Peyer's patch (tissue), 4 donors: ENCODE measurements at regions not wholly inside any gene's neighbourhood (a gene's known extent, or its start where the extent isn't known, plus 50 kb on each side); places are given as distances from the start of the nearest gene placed in this dataset.

Experiments
- DNase-seq, 3 donors: peaks; one replicate each; pipeline ENCODE4 v3.0.0-alpha.2; 2017 to 2019
- H3K27ac ChIP-seq, 4 donors: fragments of 200-600 bp; sonication (generic); one replicate each; pipeline ENCODE4 v1.5.1; 2016 to 2019
- H3K27me3 ChIP-seq, 2 donors: fragments of 200-600 bp; sonication (generic); one replicate each; pipeline ENCODE4 v1.5.1; 2019
- H3K36me3 ChIP-seq, 3 donors: fragments of 200-600 bp; sonication (generic); one replicate each; pipeline ENCODE4 v1.5.1; 2016 to 2019
- H3K4me1 ChIP-seq, 4 donors: fragments of 200-600 bp; sonication (generic); one replicate each; pipeline ENCODE4 v1.5.1; 2016 to 2019
- H3K4me3 ChIP-seq, 4 donors: fragments of 200-600 bp; sonication (generic); 1 replicate in 3 of 4; 2 replicates in 1 of 4; pipeline ENCODE4 v1.5.1; 2016 to 2019; ENCODE audit warnings: mild to moderate bottlenecking in 1 of 4
- H3K9me3 ChIP-seq, 4 donors: fragments of 200-600 bp; sonication (generic); one replicate each; pipeline ENCODE4 v1.5.1; 2016 to 2019; ENCODE audit warnings: mild to moderate bottlenecking in 1 of 4
- CTCF ChIP-seq, 6 experiments: fragments of 450-650 bp in 4 of 6; fragments of 200-600 bp in 2 of 6; sonication (generic) in 1 of 6; IDR thresholded peaks; one replicate each; pipeline ENCODE4 v1.5.1; 2017 to 2019; ENCODE audit warnings: antibody characterized with exemption in 6 of 6, mild to moderate bottlenecking in 3 of 6, moderate library complexity in 1 of 6
- POLR2A ChIP-seq, 2 donors: fragments of 450-650 bp; IDR thresholded peaks; one replicate each; pipeline ENCODE4 v1.5.1; 2017; ENCODE audit warnings: antibody characterized with exemption in 2 of 2, mild to moderate bottlenecking in 2 of 2, moderate library complexity in 2 of 2

DNA sequence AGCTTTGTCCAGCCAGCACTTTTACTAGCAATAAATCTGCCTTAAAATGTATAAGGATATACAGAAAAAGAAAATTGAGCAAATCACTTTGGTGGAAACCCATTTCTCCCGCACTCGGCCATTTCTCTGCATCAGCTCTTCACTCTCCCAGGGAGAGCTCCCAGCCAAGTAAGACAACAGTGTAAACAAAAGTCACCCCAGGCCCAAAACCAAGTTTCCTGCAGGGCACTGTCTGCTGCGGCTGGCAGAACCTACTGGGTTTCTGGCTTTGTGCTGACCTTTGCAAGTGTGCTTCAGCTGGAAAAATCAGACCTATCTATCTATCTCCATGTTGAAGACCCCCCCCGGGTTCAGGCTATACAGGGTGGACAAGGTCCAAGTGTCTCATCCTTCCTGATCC, 476.7 kb upstream of the CAMK1G start:
- Histone ChIP-seq H3K27me3 (no peaks in the 10 kb centered on the region), H3K4me3 (no peak overlapping the region), H3K9me3 (no peaks in the 10 kb centered on the region), H3K36me3 (no peaks in the 10 kb centered on the region), H3K27ac (no peak overlapping the region), H3K4me1 (peaks cover 0 to 19% (median 0%) of the 10 kb centered on the region in 4 donors)
- no peak for DNase-seq
- TF ChIP-seq POLR2A (IDR thresholded peaks at IDR 0.05) (no peak), CTCF (IDR thresholded peaks at IDR 0.05) (no peak)

DNA sequence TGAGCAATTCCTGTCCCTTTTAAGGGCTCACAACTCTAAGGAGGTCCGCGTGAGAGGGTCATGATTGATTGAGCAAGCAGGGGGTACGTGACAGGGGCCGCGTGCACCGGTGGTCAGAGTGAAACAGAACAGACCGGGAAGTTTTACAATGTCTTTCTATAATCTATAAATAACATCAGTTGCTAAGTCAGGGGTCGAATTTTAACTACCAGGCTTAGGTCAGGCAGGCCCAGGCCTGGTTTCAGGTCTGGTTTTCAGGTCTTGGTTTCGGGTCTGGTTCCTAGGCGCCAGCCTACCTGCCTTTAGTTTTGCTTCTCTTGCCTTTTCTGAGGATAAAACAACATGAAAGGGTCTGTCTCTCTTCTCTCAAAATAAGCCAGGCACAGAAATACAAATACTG, 476.0 kb upstream of the CAMK1G start:
- Histone ChIP-seq H3K9me3 (no peaks in the 10 kb centered on the region), H3K36me3 (no peaks in the 10 kb centered on the region), H3K27me3 (no peaks in the 10 kb centered on the region), H3K4me1 (peaks cover 0 to 19% (median 0%) of the 10 kb centered on the region in 4 donors), H3K4me3 (no peak overlapping the region), H3K27ac (no peak overlapping the region)
- no peak for TF ChIP-seq CTCF (IDR thresholded peaks at IDR 0.05)
- TF ChIP-seq POLR2A (IDR thresholded peaks at IDR 0.05): no peak
- DNase-seq: no peak

- DNase-seq: no peak
- Histone ChIP-seq H3K4me3 (no peak overlapping the region), H3K4me1 (peaks cover 0 to 19% (median 0%) of the 10 kb centered on the region in 4 donors), H3K9me3 (no peaks in the 10 kb centered on the region), H3K36me3 (no peaks in the 10 kb centered on the region), H3K27me3 (no peaks in the 10 kb centered on the region), H3K27ac (no peak overlapping the region)
- TF ChIP-seq CTCF (IDR thresholded peaks at IDR 0.05) (no peak), POLR2A (IDR thresholded peaks at IDR 0.05) (no peak)
Measured at GRCh38 chr1:209109001-209109785, 474.3 kb upstream of the CAMK1G start.

GRCh38 chr1:209113521-209113920, 470.0 kb upstream of the CAMK1G start:
- H3K36me3 ChIP-seq: no peaks in the 10 kb centered on the region
- no peaks in the 10 kb centered on the region for H3K9me3 ChIP-seq
- H3K4me1 ChIP-seq: peaks cover 0 to 12% (median 0%) of the 10 kb centered on the region in 4 donors
- no peak for DNase-seq
- no peak overlapping the region for H3K4me3 ChIP-seq
- H3K27ac ChIP-seq: no peak overlapping the region
- TF ChIP-seq POLR2A (IDR thresholded peaks at IDR 0.05) (no peak), CTCF (IDR thresholded peaks at IDR 0.05) (no peak)
- no peaks in the 10 kb centered on the region for H3K27me3 ChIP-seq

GRCh38 chr1:209116705-209117104, 466.8 kb upstream of the CAMK1G start:
- Histone ChIP-seq H3K4me1 (no peaks in the 10 kb centered on the region), H3K27me3 (no peaks in the 10 kb centered on the region), H3K36me3 (no peaks in the 10 kb centered on the region), H3K27ac (no peak overlapping the region), H3K9me3 (no peaks in the 10 kb centered on the region), H3K4me3 (no peak overlapping the region)
- DNase-seq: no peak
- TF ChIP-seq POLR2A (IDR thresholded peaks at IDR 0.05) (no peak), CTCF (IDR thresholded peaks at IDR 0.05) (no peak)
